Naive thymus-derived CD8-positive, alpha-beta T cell (primary cell): ENCODE measurements at regions not wholly inside any gene's neighbourhood (a gene's known extent, or its start where the extent isn't known, plus 50 kb on each side); places are given as distances from the start of the nearest gene placed in this dataset.

Source experiments
- ATAC-seq, 2 donors: fragments of 150-1000 bp; cut with Tn5 transposase in 1 of 2; sonication (Bioruptor Pico), chemical (Tn5 transposase) in 1 of 2; 1 replicate in 1 of 2; 2 replicates in 1 of 2; pipeline ENCODE4 v1.10.0; 2021; ENCODE audit warnings: mild to moderate bottlenecking in 2 of 2, moderate library complexity in 2 of 2
- POLR2A ChIA-PET: fragments of 350-600 bp; sonication (Branson Sonifier 250); formaldehyde crosslinking; loops from one replicate; lab custom pipeline; 2021; ENCODE audit warnings: antibody characterized with exemption; lab: Charles Lee
- DNase-seq, 10 donors: peaks; one replicate each; pipeline versions ENCODE4 v3.0.0 to v3.0.0-alpha.2; 2020 to 2022
- H3K27ac Mint-ChIP-seq, 10 donors: one replicate each; pipeline ENCODE4 v1.8.0; 2020 to 2022; ENCODE audit warnings: mild to moderate bottlenecking in 10 of 10, mixed read lengths in 10 of 10, moderate library complexity in 4 of 10, inconsistent platforms in 1 of 10
- H3K27me3 Mint-ChIP-seq, 5 donors: one replicate each; pipeline ENCODE4 v1.8.0; 2021 to 2022; ENCODE audit warnings: mixed read lengths in 5 of 5
- H3K36me3 Mint-ChIP-seq, 3 donors: one replicate each; pipeline ENCODE4 v1.8.0; 2020 to 2022; ENCODE audit warnings: mixed read lengths in 3 of 3, mild to moderate bottlenecking in 2 of 3, inconsistent platforms in 1 of 3
- H3K4me1 Mint-ChIP-seq, 4 donors: one replicate each; pipeline ENCODE4 v1.8.0; 2021 to 2022; ENCODE audit warnings: mixed read lengths in 4 of 4
- H3K4me3 Mint-ChIP-seq, 10 donors: one replicate each; pipeline ENCODE4 v1.8.0; 2020 to 2022; ENCODE audit warnings: mild to moderate bottlenecking in 10 of 10, mixed read lengths in 10 of 10, moderate library complexity in 6 of 10, inconsistent platforms in 1 of 10
- H3K9me3 Mint-ChIP-seq, 9 donors: one replicate each; pipeline ENCODE4 v1.8.0; 2020 to 2022; ENCODE audit warnings: mixed read lengths in 9 of 9, mild to moderate bottlenecking in 3 of 9, inconsistent platforms in 1 of 9, moderate library complexity in 1 of 9

GRCh38 chr2:66301022-66301766 lies 133.7 kb upstream of the MEIS1 start:
- Mint-ChIP-seq H3K27me3 (peaks cover 0 to 11% (median 0%) of the 10 kb centered on the region in 5 donors), H3K4me1 (no peaks in the 10 kb centered on the region), H3K36me3 (no peaks in the 10 kb centered on the region), H3K4me3 (no peak overlapping the region), H3K9me3 (peaks cover 0 to 22% (median 2%) of the 10 kb centered on the region in 9 donors), H3K27ac (no peak overlapping the region)
- no peak for ATAC-seq
- DNase-seq, result no peak
- POLR2A ChIA-PET, result no interaction called here

- DNase-seq (no peak), ATAC-seq (no peak)
- Mint-ChIP-seq H3K27me3 (peaks cover 0 to 9% (median 0%) of the 10 kb centered on the region in 5 donors), H3K9me3 (peaks cover 0 to 12% (median 2%) of the 10 kb centered on the region in 9 donors), H3K4me1 (no peaks in the 10 kb centered on the region), H3K27ac (no peak overlapping the region), H3K4me3 (no peak overlapping the region), H3K36me3 (no peaks in the 10 kb centered on the region)
- POLR2A ChIA-PET, result no interaction called here
These were observed 151.1 kb upstream of the MEIS1 start for GRCh38 chr2:66283787-66284186.

GRCh38 chr2:66281980-66282379 lies 152.9 kb upstream of the MEIS1 start:
- POLR2A ChIA-PET, result no interaction called here
- DNase-seq (no peak), ATAC-seq (no peak)
- no peaks in the 10 kb centered on the region for H3K36me3 Mint-ChIP-seq
- H3K4me1 Mint-ChIP-seq, result no peaks in the 10 kb centered on the region
- peaks cover 0 to 8% (median 0%) of the 10 kb centered on the region in 5 donors for H3K27me3 Mint-ChIP-seq
- H3K9me3 Mint-ChIP-seq, result peaks cover 0 to 12% (median 0%) of the 10 kb centered on the region in 9 donors
- H3K4me3 Mint-ChIP-seq, result no peak overlapping the region
- H3K27ac Mint-ChIP-seq, result no peak overlapping the region

GRCh38 chr2:66279024-66279423 lies 155.9 kb upstream of the MEIS1 start:
- POLR2A ChIA-PET, result no interaction called here
- H3K27me3 Mint-ChIP-seq, result no peaks in the 10 kb centered on the region

GRCh38 chr2:66275984-66276383 lies 158.9 kb upstream of the MEIS1 start:
- POLR2A ChIA-PET, result no interaction called here
- no peak overlapping the region for H3K4me3 Mint-ChIP-seq
- no peak for ATAC-seq

More at GRCh38 chr2:66279024-66279423, 155.9 kb upstream of the MEIS1 start:
- Mint-ChIP-seq H3K36me3 (no peaks in the 10 kb centered on the region), H3K9me3 (peaks cover 0 to 2% (median 0%) of the 10 kb centered on the region in 9 donors), H3K27ac (no peak overlapping the region), H3K4me1 (no peaks in the 10 kb centered on the region), H3K4me3 (no peak overlapping the region)
- DNase-seq, result no peak
- no peak for ATAC-seq

GRCh38 chr2:66273933-66274490 lies 160.9 kb upstream of the MEIS1 start:
- Mint-ChIP-seq H3K4me1 (no peaks in the 10 kb centered on the region), H3K36me3 (no peaks in the 10 kb centered on the region), H3K9me3 (peaks cover 0 to 2% (median 0%) of the 10 kb centered on the region in 9 donors), H3K27ac (no peak overlapping the region), H3K27me3 (peaks cover 0 to 3% (median 1%) of the 10 kb centered on the region in 5 donors), H3K4me3 (no peak overlapping the region)
- POLR2A ChIA-PET, result no interaction called here
- DNase-seq (no peak), ATAC-seq (no peak)

More at GRCh38 chr2:66275984-66276383, 158.9 kb upstream of the MEIS1 start:
- Mint-ChIP-seq H3K27me3 (peaks cover 0 to 2% (median 1%) of the 10 kb centered on the region in 5 donors), H3K27ac (no peak overlapping the region), H3K36me3 (no peaks in the 10 kb centered on the region), H3K9me3 (peaks cover 0 to 2% (median 0%) of the 10 kb centered on the region in 9 donors), H3K4me1 (no peaks in the 10 kb centered on the region)
- DNase-seq, result no peak

- Mint-ChIP-seq H3K27ac (no peak overlapping the region), H3K4me3 (no peak overlapping the region), H3K36me3 (no peaks in the 10 kb centered on the region), H3K27me3 (peaks cover 0 to 4% (median 1%) of the 10 kb centered on the region in 5 donors), H3K9me3 (peaks cover 0 to 2% (median 0%) of the 10 kb centered on the region in 9 donors), H3K4me1 (no peaks in the 10 kb centered on the region)
- DNase-seq (no peak), ATAC-seq (no peak)
- POLR2A ChIA-PET, result no interaction called here
These were observed 162.2 kb upstream of the MEIS1 start for GRCh38 chr2:66272751-66273150.

GRCh38 chr2:66271777-66272176 lies 163.1 kb upstream of the MEIS1 start:
- H3K4me3 Mint-ChIP-seq, result no peak overlapping the region

GRCh38 chr2:66270247-66270646 lies 164.7 kb upstream of the MEIS1 start:
- Mint-ChIP-seq H3K27me3 (peaks cover 0 to 4% (median 1%) of the 10 kb centered on the region in 5 donors), H3K27ac (no peak overlapping the region), H3K4me3 (no peak overlapping the region), H3K36me3 (no peaks in the 10 kb centered on the region), H3K4me1 (no peaks in the 10 kb centered on the region), H3K9me3 (peaks cover 0 to 4% (median 0%) of the 10 kb centered on the region in 9 donors)
- DNase-seq (no peak), ATAC-seq (no peak)
- POLR2A ChIA-PET, result no interaction called here

More at GRCh38 chr2:66271777-66272176, 163.1 kb upstream of the MEIS1 start:
- Mint-ChIP-seq H3K9me3 (peaks cover 0 to 2% (median 0%) of the 10 kb centered on the region in 9 donors), H3K27me3 (peaks cover 0 to 4% (median 1%) of the 10 kb centered on the region in 5 donors), H3K27ac (no peak overlapping the region), H3K4me1 (no peaks in the 10 kb centered on the region), H3K36me3 (no peaks in the 10 kb centered on the region)
- ATAC-seq (no peak), DNase-seq (no peak)
- POLR2A ChIA-PET, result no interaction called here

- DNase-seq (no peak), ATAC-seq (no peak)
- H3K4me3 Mint-ChIP-seq, result no peak overlapping the region
- POLR2A ChIA-PET, result no interaction called here
- H3K9me3 Mint-ChIP-seq, result peaks cover 0 to 4% (median 0%) of the 10 kb centered on the region in 9 donors
- no peak overlapping the region for H3K27ac Mint-ChIP-seq
- no peaks in the 10 kb centered on the region for H3K4me1 Mint-ChIP-seq
- H3K36me3 Mint-ChIP-seq, result no peaks in the 10 kb centered on the region
- H3K27me3 Mint-ChIP-seq, result peaks cover 0 to 4% (median 1%) of the 10 kb centered on the region in 5 donors
These were observed 165.8 kb upstream of the MEIS1 start for GRCh38 chr2:66269166-66269565.

- H3K9me3 Mint-ChIP-seq, result peaks cover 0 to 4% (median 0%) of the 10 kb centered on the region in 9 donors
- no peaks in the 10 kb centered on the region for H3K36me3 Mint-ChIP-seq
- POLR2A ChIA-PET, result no interaction called here
- no peak overlapping the region for H3K27ac Mint-ChIP-seq
- DNase-seq (no peak), ATAC-seq (no peak)
- H3K4me3 Mint-ChIP-seq, result no peak overlapping the region
- no peaks in the 10 kb centered on the region for H3K4me1 Mint-ChIP-seq
- peaks cover 0 to 4% (median 1%) of the 10 kb centered on the region in 5 donors for H3K27me3 Mint-ChIP-seq
These were observed 166.2 kb upstream of the MEIS1 start for GRCh38 chr2:66268756-66269155.

GRCh38 chr2:66264354-66264753 lies 170.6 kb upstream of the MEIS1 start:
- Mint-ChIP-seq H3K9me3 (peaks cover 0 to 4% (median 3%) of the 10 kb centered on the region in 9 donors), H3K27ac (no peak overlapping the region), H3K4me1 (no peaks in the 10 kb centered on the region), H3K27me3 (peaks cover 0 to 2% (median 0%) of the 10 kb centered on the region in 5 donors), H3K4me3 (no peak overlapping the region), H3K36me3 (no peaks in the 10 kb centered on the region)
- POLR2A ChIA-PET, result no interaction called here
- DNase-seq (no peak), ATAC-seq (no peak)

- no peaks in the 10 kb centered on the region for H3K36me3 Mint-ChIP-seq
- no peak overlapping the region for H3K4me3 Mint-ChIP-seq
- ATAC-seq (no peak), DNase-seq (no peak)
- no peak overlapping the region for H3K27ac Mint-ChIP-seq
- H3K4me1 Mint-ChIP-seq, result no peaks in the 10 kb centered on the region
- H3K27me3 Mint-ChIP-seq, result peaks cover 0 to 2% (median 0%) of the 10 kb centered on the region in 5 donors
- peaks cover 0 to 19% (median 3%) of the 10 kb centered on the region in 9 donors for H3K9me3 Mint-ChIP-seq
- POLR2A ChIA-PET, result no interaction called here
These were observed 179.1 kb upstream of the MEIS1 start for GRCh38 chr2:66255867-66256266.
